ENCODE measurements at regions not wholly inside any gene's neighbourhood (a gene's known extent, or its start where the extent isn't known, plus 50 kb on each side); places are given as distances from the start of the nearest gene placed in this dataset.
"Not testable (repeated sequence)": the region's sequence is repeated elsewhere in the genome, so short reads cannot be mapped to it uniquely, and the experiment has no call there.

DNA sequence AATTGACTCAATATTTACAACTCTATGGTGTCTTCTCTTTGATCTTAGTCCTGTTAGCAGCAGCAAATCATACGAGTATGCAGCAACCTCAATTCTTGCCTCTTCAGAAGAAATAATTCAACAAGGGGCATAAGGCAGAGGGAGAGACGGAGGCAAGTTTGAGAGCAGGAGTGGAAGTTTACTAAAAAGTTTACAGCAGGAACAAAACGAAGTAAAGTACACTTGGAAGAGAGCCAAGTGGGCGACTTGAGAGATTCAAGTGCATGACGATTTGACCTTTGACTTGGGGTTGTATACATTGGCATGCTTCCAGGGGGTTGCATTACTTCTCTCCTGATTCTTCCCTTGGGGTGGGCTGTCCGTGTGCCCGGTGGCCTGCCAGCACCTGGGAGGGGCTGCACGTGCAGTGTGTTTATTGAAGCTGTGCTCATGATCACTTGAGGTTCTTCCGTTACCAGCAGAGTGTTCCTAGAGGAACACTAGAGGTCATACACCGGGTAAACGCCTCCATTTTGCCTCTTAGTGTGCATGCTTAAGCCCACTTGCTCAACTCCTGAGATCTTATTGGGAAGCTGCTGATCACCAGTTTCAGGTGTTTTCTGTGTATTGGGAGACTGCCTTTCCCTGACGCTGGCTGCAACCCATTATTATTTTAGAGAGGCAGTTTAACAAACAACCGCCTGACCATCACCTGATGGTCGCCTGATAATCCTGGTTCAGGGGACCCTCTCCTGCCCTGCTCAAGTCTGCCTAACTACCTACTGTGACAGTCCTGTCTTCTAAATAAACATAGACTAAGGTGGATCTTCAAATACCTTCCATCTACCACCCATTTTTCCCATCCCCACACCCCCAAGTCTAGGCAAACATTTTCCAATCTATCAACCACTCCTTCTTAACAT, 172.4 kb upstream of the MYLIP start:
- no peak for DNase-seq (ENCODE audit: low read depth)

DNA sequence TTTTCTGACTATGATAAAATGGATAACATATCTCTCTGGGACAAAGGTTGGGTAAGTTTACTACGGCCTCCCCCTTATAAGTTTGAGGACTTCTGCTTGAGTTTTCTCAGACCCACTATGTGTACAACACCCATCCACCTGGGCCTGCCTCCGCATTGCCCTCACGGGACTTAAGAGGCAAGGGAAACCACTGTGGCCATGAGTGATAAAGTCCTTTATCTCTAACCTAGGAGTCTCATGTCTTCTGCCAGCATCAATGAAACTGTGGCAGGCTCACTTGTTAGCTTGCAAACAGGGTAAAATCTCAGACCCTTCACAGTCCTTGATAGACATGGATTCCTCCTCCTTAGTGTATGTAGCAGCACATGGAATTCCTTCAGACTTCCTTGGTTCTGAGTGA, 173.4 kb upstream of the MYLIP start:
- no peak for DNase-seq (ENCODE audit: low read depth)

GRCh38 chr6:15953152-15953880, 175.6 kb upstream of the MYLIP start:
- DNase-seq (ENCODE audit: low read depth), result peak; percentile 6

DNA sequence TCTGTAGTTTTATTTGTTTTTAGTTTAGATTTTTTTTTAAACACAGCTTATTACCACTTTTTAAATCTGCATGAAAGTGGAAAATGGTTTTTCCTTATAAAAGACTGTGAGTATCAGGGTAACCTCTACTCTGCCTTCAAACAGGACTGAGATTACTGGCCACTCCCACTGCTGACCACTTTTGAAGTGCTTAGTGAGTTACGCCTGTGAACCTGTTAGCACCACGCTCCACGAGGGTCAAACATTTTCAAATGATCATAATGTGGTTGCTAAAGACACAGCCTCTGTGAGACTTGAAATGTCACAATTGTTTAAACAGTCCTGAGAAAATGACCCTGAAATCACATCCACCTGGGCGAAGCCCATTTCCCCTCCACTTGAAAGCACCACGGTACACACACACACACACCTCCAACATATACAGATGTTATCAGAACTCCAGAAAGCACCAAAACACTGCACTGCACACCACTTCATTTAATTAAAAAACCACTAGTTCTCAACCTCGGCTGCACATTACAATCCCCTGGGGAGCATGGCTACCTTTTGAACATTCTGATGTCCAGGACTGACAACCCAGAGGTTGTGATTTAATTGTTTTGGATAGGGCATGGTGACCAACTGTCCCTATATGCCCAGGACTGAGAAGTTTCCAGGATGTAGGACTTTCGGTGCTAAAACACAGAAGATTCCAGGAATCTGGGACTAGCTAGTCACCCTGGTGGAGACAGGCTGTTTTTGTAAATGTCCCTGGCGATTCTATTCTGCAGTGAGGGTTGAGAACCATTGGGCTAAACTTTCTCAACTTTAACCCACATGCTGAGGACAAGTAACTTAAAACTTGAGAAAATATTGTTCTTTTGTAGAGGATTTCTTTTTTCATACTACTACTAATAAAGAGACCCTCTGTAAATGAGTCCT, 176.4 kb upstream of the MYLIP start:
- no peak for DNase-seq (ENCODE audit: low read depth)

DNA sequence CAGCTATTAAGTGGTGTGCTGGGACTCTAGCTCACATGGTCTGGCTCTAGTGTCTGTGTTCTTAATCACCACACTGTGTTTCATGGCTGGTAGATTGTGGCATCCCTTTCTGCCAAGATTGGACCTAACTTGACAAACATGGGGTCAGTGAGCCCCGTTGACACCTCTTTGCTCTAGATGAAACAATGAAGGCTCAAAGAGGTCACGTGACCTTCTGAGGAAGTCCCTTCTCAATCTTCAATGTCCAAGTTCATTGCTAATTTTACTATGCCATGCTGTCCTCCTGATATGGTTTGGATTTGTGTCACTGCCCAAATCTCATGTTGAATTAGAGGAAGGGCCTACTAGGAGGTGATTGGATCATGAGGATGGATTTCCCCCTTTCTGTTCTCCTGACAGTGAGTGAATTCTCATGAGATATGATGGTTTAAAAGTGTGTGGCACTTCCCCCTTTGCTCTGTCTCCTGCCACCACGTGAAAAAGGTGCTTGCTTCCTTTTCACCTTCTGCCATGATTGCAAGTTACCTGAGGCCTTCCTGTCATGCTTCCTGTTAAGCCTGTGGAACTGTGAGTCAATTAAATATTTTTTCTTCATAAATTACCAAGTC, 177.8 kb upstream of the MYLIP start:
- no peak for DNase-seq (ENCODE audit: low read depth)

DNA sequence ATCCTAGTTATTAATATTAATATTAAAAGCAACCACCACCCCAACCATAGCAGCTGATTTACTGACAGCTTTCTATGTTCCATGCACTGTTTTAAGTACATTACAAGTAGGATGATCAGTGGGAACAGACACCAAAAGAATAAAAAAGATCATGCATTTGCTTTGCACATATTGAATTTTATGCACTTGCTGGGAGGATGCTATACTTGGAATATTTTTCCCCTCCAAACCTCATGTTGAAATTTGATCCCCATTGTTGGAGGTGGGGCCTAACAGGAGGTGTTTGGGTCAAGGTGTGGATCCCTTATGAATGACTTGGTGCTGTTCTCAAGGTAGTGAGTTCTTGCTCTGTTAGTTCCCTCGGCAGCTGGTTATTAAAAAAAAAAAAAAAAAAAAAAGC, 178.9 kb upstream of the MYLIP start:
- no peak for DNase-seq (ENCODE audit: low read depth)

- no peak for DNase-seq (ENCODE audit: low read depth)
These were observed 179.7 kb upstream of the MYLIP start for GRCh38 chr6:15948930-15949900.

- DNase-seq (ENCODE audit: low read depth), result no peak
These were observed 181.0 kb upstream of the MYLIP start for GRCh38 chr6:15947923-15948322.

DNA sequence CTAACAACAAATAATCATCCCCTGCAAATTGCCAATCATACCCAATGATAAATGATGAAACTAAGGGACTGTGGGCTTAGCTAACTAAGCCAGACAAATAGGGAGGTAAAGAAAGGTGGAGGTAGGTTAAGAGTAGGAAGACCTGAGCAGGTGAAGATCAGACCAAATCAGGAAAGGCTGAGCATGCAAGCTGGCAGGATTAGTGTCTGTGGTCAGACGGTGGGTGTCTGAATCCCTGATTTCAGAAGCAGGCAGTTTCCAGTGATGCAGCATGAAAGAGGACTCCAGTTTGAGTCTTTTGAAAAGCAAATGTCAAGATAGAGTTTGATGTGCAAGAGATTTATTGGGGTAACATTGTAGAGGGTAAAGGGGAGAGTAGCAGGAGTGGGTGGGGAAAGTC, 181.4 kb upstream of the MYLIP start:
- DNase-seq (ENCODE audit: low read depth), result no peak

- DNase-seq (ENCODE audit: low read depth), result no peak
These were observed 182.0 kb upstream of the MYLIP start for GRCh38 chr6:15946701-15947385.

DNA sequence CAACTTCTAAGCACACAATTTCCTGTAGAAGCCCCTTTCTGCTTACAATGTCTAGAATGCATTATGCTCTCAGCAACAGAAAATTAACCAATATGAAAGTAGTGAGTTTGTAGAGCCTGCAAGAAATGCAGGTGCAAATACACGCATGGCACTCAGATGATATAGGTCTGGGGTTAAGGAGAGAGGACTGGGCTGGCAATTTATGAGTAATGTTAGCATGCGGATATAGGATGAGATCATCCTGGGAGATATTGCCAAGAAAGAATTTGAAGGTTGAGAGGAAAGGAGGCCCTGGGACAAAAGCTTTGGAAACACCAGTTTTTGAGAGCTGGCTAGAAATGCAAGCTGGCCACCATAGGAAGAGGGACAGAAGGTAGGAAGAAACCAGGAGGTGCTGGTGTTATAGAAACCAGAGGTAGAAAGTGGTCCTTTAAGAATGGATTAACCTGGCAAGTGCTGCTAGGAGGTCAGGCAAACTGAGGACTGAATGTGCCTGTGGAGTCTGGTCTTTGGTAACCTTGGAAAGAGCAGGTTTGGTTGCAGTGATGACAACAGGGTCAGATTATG, 183.2 kb upstream of the MYLIP start:
- DNase-seq (ENCODE audit: low read depth), result no peak

DNA sequence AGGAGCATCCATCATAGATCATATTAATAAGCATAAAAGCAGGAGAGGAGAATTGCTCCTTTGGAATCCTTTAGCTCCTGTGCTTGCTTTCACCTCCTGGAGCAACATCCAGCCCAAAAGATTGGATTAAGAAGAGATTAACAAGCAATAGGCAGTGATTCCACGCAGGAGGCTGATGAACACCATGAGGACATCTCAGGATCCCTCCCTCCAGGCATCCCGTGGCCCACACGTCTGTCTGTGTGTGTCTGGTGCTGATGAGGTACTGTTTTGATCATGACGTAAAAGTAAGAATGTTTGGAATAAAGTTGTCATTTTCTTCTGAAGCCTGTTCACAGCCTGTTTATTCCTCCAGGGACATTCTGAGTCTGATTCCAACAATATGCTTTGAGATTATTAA, 185.5 kb upstream of the MYLIP start:
- no peak for DNase-seq (ENCODE audit: low read depth)

- DNase-seq (ENCODE audit: low read depth), result no peak
These were observed 187.7 kb upstream of the MYLIP start for GRCh38 chr6:15941168-15941567.

DNA sequence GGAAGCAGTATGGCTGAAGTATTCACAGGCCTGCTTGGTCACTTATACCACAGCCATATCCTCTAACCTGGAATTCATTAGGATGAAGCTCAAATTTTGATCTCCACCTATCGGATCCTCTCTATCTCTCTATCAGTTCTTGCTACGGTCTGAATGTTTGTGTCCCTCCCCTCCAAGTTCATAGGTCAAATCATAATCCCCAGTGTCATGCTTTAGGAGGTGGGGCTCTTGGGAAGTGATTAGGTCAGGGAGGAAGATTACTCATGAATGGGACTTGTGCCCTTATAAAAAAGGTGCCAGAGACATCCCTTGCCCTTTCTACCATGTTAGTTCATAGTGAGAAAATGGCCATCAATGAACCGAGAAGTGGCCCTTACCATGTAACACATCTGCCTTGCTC, 190.8 kb upstream of the MYLIP start:
- no peak for DNase-seq (ENCODE audit: low read depth)

DNA sequence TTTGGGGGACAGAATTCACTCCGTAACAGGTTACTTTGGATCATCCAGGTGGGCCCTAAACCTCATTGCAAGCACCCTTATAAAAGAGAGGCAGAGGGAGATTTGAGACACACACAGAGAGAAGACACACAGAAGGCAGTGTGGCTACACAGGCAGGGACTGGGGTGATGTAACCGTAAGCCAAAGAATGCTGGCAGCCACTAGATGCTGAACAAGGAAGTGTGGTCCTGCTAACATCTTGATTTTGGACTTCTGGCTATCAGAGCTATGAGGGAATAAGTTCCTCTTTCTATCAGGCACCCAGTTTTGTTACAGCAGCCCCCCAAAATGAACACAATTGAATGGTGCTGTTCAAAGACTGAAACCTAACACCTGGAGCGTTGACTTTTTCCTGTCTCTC, 191.3 kb upstream of the MYLIP start:
- DNase-seq (ENCODE audit: low read depth), result no peak

- no peak for DNase-seq (ENCODE audit: low read depth)
These were observed 192.4 kb upstream of the MYLIP start for GRCh38 chr6:15936503-15936902.

- DNase-seq (ENCODE audit: low read depth), result no peak
These were observed 193.2 kb upstream of the MYLIP start for GRCh38 chr6:15935661-15936060.

GRCh38 chr6:15931697-15932096, 197.2 kb upstream of the MYLIP start:
- not testable (repeated sequence) for DNase-seq (ENCODE audit: low read depth)

DNA sequence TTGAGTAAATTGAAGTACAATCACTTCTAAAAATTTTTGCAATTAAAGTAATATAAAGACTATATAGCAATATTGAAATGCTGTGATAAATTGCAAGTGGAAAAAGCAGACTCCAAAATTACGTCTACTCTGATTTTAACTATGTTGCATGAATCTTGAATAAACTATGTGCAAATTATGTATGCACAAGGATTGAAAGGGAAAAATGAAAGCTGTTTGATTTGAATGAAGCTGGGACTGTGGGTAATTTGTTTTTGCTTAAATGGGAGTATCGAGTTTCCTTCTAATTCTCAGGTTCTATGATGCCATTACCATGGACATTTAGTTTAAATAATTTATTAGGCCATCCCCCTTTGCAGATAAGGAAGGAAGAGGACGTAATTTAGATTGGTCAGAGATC, 198.7 kb upstream of the MYLIP start:
- no peak for DNase-seq (ENCODE audit: low read depth)

DNA sequence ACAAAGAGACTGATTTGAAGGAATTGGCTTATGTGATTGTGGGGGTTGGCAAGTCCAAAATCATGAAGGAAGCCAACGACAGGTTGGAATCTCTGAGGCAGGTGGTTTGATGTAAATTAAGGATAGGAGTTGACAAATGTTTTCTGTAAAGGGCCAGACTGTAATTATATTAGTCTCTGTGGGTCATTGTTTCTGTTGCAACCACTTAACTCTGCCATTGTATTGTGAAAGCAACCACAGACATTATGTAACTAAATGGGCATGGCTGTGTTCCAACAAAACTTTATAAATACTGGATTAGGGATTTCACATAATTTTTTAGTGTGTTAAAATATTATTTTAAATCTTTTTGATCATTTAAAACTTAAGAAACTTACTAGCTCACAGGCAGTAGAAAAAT, 199.2 kb upstream of the MYLIP start:
- peak; percentile 4 for DNase-seq (ENCODE audit: low read depth)

All from fibroblast of gingiva (primary cell).